NCI-H187 treated with DMSO at 0.1 percent for 48 hours (cell line): ENCODE measurements at regions not wholly inside any gene's neighbourhood (a gene's known extent, or its start where the extent isn't known, plus 50 kb on each side); places are given as distances from the start of the nearest gene placed in this dataset.

Experiments
- DNase-seq: peaks from one replicate; lab custom pipeline; 2025; lab: John Stamatoyannopoulos, UW

DNA sequence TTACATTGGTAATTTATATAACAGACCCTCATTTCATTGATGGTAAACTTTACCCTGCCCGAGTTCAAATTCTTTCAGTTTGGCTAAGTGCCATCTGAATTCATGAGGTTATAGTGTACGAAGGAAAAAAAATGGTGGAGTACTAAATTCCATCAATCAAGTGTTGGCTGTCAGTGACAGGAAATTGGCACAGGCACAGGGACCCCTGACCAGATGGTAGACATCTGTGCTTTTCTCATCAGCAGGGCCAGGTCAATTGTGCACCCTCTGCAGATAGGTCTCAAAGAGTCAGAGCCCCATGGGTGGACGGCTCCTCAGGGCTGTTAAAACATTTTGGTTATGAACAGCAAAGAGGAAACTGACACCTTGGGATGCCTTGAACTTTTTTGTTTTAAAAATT lies 439.2 kb downstream of the SETBP1 start:
- DNase-seq: no peak

DNA sequence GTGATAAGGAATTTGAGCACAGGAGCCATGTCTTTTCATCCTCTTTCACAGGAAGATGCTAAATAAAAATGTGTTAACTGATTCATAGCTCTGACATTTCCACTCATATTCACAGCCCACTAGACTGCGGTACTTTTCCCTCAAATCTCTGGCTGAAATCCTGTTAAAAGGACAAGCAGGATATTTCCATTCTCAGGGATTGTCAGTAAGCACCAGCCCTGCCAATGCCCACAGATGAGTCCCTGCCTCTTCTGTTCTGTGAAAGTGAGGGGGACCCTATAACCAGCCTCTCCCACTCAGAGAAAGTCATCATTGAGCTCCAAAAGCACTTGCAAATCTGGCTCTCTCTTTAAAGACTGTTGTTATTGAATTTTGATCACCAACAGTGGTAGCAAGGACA lies 440.5 kb downstream of the SETBP1 start:
- no peak for DNase-seq

DNA sequence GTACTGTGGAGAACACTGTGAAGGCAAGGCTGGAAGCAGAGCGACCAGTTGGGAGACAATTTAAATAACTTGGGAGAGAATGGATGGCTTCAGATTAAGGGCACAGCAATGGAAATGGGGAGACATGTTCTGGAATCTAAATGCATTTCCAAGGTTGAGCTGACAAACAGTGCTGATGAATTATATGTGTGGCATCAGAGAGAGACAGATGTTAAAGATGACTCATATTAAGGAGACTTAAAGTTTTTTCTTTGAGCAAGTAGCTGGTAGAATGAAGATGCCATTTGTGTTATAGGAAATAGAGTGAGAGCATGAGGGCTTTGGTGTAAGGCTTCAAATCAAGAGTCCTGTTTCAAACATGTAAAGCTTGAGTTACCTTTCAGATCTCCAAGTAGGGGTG lies 441.8 kb downstream of the SETBP1 start:
- DNase-seq: no peak

DNA sequence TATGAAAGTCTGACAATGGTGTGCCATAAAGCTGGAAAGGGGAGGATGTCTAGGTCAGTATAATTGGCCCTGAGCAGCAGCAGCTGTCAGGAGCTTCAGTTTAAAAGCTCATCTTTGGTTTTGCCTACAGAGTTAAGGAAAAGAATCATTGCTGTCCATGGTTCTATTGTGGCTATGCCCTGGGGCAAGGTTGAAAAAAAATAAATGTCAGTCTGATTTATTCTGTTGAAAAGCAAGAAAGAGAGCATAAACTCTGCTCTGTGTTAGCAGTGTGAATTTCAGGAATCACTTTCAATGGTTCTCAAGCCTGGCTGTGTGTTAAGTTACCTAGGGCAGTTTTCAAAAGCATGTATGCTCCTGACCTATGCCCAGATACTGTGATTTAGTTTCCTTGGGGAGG lies 446.7 kb downstream of the SETBP1 start:
- DNase-seq: no peak

DNA sequence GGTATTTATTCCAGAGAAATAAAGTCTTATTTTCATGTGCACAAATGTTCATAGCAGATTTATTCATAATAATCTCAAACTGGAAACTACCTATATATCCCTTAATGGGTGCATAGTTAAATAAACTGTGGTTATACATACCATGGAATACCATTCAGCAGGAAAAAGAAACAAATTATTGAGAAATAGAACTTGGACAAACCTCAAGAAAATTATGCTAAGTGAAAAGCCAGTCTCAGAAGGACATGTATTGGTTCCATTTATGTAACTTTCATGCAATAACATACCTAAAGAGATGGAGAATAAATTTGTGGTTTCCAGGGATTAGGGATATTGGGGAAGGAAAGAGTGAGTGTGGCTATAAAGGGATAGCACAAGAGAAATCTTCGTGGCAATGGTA lies 452.6 kb downstream of the SETBP1 start:
- no peak for DNase-seq

DNA sequence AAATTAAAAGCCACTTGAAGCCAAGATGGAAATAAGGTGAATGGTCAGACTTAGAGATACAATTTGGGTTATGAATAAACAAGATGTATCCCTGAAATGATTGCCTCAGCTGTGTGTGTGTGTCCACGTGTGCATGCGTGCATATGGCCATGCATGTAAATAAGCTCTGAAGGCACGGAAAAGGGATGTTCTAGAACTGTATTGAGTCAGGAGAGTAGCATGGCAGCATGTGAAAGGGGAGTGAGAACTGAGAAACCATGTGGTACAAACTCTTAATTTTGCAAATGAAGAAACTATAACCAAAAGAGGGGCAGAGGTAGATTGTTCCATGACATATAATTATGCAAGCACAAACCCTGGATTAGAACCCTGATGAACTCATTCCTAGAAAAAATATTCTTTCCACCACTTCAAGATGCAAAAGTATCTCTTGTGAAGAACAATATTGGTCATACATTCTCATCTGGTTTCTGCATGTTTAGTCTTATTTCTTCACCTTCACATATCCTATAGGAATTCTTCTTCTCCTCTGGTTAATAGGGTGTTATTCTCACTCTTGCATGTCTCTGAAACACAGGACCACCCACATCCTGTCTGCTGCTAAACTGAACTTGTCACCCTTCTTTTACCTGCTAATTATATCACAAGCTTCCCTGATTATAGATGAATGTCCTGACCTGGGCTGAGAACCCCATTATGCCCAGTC lies 455.8 kb downstream of the SETBP1 start:
- no peak for DNase-seq

DNA sequence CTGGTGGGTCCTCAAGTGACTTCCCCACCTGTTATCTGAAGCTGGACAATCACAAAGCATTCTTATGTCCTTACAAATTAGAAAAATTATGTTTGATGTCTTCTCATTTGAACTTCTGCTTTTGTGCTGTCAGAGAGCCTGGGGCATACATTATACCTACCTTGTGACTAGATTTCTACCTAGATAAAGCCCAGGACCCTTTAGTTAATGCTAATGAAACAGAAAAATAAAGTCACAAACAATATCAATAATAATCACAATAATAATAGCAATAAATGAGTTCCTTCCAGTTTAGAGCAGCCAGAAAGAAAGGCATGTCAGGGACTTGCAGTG lies 456.4 kb downstream of the SETBP1 start:
- DNase-seq: no peak

DNA sequence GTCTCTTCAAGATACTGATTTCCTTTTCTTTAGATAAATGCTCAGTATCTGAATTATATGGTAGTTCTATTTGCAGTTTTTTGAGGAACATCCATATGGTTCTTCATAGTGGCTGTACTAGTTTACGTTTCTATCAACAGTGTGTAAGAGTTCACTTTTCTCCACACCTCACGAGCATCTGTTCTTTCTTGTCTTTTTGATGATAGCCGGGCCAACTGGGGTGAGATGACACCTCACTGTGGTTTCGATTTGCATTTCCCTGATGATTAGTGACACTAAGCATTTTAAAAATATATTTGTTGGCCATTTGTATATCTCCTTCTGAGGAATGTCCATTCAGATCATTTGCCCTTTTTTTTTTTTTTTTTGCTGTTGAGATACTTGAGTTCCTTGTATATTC lies 458.8 kb downstream of the SETBP1 start:
- no peak for DNase-seq

DNA sequence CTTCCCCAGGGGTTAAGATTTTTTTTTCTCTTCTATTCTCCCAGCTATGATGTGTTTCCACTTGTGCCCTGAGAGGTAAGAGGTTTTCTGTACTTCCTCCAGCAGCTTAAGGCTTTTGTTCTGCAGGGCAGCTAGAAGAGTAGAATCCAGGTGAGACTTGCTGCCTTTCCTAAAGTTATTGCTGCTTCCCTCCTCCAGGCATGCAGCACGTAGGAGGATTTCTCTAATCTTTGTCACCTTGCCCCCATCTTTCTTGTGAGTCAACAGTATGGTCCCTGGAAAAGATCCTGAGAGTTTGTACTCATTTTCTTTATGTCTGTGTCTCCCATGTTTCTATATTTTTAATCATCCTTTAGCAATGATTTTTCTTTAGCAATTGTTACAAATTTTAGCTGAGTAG lies 462.2 kb downstream of the SETBP1 start:
- DNase-seq: no peak

DNA sequence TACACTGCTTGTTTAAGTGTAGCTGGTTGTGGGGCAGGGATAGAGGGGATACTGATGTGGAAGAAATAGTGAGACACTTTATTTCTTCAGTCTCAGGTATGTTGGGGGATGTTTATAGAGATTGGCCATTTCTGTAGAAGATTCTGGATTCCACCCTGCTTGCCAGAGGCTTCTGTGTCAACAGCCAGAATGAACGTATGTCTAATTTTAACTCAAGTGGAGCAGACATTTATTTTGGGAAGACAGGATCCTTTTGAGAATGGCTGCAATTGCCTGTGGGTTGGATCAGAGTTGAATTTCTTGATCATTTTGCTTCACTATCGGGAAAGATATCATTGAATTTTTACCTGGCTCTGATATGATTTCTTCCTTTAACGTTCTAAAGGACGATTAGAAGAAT lies 465.6 kb upstream of the SLC14A2 start:
- no peak for DNase-seq

DNA sequence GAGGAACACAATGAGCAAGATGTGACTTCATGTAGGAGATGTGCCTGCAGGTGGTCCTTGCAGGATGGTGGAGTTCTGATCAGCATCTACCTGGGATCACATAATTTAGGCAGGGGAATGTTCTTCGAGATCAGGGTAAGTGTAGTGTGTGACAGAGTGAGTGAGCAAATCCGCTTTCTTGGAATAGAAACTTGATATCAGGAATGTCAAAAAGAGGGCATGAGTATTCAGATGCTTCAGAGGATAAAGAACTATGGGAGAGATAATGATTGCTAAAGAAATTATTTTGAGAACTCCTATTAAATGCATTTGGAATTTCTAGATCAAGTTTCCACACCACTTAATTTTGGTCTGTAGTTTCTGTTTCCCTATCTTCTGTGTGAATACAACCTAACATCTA lies 463.6 kb upstream of the SLC14A2 start:
- DNase-seq: no peak

DNA sequence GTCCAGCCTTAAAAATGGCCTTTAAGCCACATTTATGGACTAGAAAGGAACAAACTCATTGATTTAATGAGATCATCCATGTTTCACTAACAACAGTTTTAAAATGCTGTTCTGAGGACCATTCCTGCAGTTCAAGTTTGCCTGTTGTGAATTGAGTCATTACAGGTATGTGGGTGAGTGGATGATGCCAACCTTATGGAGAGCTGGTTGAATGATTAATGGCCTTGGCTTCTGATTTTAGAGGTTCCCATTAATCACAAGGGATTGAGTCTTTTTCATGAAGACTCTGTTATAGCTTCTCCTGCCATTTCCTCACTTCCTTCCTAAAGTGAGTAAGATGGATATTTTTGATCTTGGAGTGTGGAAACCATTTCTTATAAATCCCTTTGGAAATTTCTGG lies 459.8 kb upstream of the SLC14A2 start:
- DNase-seq: no peak

DNA sequence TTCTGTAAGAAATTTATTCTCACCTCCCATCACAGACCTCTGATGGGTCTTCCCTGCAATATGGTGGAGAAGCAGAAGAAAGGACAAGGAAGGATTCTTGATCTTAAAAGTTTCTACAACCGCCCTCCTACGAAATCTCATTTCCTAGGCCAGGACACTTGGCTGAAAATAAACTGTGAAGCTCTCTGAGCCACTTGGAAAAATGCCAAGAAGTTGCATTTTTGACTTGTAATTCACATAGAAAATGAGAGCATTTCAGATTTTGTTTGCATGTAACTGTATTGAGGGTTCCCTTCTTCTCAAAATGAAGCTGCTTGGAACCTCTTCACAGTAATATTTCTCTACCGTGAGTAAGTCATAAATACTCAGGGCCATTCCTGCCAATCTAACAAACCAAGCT lies 458.3 kb upstream of the SLC14A2 start:
- DNase-seq: no peak

DNA sequence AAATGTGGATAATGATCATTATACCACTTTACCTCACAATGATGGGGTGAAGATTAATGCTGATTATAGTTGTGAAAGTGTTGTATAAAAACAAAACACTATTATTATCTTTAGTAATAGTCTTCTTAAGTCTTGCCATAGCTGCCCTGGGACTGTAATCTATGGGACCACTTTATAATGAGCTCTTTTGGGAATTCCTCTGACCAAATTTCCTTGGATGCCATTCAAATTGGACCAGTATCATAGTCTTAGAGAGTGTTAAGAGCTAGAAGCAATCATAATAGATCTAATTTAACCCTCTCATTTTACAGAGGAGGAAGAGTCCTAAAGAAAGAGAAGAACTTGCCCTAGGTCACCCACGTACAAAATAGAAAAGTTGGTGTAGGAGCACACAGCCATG lies 457.7 kb upstream of the SLC14A2 start:
- no peak for DNase-seq

DNA sequence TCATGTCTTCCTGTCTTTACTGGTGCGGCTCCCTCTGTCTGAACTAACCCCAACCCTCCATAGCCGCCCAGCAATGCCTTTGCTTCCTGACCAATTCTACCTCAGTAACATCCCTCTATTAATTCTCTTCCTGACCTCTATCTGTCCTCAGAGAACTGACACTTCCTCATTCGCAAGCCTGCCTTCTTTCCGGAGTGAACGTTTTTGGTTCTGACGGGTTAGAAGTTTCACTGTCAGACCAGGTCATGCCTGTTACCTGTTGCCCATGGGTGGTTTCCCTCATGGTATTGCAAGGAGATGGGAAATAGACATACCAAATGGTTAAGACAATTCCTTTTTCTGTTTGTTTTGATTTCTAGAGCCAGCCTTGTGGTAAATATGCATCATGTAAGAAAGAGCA lies 453.4 kb upstream of the SLC14A2 start:
- no peak for DNase-seq

DNA sequence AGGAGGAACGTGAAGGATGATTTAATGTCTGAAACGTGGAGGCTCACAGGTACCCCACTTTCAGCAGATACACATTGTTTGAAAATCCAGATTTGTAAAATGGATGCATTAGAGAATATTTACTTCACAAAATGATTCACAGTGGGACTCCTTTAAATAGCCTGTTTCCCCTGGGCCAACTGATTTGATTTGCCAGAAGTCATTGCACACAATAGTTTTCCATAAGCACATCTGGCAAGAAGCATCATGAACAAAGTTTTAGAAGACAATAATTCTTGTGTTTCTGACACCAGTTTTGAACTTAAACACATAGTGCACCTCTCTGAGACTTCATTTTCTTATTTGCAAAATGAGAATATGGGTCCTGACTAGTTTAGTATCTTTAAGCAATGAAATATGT lies 451.4 kb upstream of the SLC14A2 start:
- DNase-seq: no peak

DNA sequence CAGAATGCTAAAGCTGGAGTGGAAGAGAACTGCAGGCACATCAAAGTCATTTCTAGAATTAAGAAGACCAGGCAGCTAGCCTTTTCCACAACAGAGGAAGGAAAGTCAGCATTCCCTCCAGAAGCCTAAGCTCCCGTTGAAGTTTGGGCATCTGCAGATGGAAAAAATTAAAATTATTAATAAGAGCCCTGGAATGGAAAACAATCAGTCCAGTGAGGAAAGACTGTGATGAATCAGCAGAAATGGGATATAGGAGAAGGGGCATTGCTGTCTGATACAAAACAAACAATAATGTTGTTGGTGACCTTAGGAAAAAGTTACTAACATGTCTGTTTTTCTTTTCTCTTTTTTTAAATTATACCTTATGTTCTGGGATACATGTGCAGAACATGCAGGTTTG lies 450.7 kb upstream of the SLC14A2 start:
- DNase-seq: no peak

DNA sequence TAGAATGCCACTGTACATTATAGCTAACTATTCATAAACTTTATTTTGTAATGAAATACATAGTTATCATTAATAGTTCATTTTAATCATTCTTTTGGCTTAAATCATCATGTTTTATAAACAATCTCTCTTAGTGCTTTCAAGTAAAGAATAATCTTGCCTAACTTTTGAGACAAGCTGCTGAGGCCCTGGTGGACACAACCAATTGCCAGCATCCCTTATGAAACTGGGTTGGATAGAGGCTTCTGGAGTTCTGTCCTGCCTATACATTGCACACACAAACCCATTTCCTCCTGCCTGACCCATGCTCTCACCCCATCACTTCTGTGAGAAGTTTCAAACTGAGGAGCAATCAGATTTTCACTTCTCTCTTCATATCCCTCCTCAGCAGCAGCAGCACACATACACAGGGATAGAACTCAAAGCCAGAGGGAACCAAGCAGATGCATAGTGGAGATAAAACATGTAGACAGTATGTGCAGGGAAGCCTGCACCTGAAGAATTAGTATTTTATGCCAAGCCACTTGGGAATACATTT lies 450.0 kb upstream of the SLC14A2 start:
- no peak for DNase-seq

DNA sequence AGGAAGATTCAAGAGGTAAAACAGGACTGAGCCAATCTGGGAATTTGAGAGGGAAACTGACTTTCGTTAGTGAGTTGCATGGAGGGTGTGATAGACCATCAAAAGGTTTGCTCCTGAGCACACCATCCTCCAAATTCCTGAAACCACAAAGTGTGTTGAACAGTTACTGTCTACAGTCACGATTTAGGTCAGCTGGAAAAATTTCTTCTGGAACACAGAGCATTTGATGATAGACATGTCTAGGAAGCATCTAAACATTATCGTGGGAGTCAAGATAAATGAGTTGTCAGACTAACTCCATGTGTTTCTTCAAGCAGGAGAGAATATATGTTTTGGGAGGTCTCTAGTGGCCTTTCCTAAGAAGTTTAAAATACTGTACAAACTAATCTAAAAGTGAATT lies 449.4 kb upstream of the SLC14A2 start:
- DNase-seq: no peak

DNA sequence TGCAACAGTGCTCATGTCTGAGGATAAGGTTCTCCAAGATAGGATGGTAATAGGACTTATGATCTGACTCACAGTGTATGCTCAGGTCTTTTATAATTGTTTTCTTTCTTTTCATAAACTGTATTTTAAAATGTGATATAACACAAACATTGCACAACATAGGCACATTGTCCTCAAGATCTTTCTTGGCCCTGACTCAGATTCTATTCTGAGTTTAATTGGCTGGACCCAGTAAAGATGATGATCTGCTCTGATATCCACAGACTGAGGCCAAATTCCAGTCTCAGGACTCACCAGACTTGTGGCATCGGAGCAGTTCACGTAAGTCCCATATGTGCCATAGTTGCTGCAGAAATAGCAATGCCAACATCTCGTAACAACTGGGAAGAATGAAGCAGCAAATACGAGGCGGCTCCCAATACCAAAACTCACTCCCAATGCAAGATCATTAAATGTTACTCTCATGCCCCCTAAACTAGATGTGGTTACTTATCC lies 448.9 kb upstream of the SLC14A2 start:
- DNase-seq: no peak

DNA sequence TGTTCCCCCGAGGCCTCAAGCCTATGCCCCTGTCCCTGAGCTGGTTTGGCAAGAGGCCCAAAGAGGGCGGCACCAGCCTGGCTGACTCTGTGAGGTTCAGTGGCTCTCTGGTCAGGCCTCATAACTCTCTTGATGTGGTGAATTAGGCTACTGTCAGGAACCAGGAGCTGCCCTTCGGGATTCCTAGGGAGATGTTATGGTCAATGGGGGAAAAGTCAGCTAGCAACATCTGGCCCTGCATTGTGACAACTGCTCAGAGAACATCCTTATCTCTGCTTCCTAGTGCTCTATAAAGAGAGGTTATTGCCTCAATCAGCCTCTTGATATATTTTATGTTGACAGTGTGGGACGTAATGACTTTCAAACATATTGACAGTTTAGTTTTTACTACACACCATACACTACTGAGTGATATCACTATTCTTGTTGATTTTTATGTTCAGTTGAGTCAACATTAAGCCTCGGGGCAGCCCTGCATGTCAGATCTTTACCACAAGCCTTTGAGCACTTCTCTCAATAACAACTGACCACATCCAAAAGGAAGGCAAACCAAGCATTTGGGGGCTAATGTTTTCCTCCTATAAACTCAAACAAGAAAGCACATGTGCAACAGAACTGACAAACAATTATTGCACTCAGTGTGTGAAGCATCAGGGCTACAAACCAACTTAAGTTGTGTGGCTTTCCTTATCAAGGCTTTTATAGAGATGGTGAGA lies 448.3 kb upstream of the SLC14A2 start:
- DNase-seq: no peak

DNA sequence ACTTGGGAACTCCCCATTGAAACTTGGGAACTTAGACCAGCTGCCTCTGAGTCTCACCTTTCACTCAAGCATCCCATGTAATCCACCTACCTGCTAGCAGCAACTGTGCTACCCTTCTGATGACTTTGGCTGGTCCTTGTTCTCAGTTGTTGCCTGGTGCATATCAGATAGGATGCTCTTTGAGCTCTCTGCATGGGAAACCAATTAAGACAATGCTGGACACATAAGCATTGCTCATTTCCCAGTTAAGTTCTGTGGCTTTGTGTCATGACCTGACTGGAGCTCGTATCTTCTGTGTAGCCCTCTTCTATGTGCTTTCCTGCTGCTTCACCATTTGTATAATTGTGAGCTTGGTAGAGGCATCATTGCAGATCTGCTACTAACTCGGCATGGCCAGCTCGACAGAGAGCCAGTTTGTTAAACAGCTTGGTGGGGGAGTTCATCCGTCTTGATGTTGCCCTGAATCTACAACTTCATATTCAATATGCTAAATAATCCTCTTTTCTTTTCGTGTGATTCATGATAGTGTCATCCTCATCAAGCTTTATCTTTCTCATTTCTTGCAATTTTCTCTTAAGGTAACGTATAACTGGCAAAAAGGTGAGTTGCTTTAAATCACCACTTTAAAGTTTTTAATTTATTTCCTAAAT lies 447.5 kb upstream of the SLC14A2 start:
- DNase-seq: no peak
